Skeletal muscle satellite cell (primary cell): ENCODE measurements at regions not wholly inside any gene's neighbourhood (a gene's known extent, or its start where the extent isn't known, plus 50 kb on each side); places are given as distances from the start of the nearest gene placed in this dataset.

ENCODE experiments used
- H3K27me3 ChIP-seq: 2 replicates; pipeline ENCODE4 v1.7.0; 2013; ENCODE audit warnings: low read length; ENCODE audit not compliant: control insufficient read depth, insufficient read depth
- H3K36me3 ChIP-seq: 2 replicates; pipeline ENCODE4 v1.7.0; 2013; ENCODE audit warnings: mild to moderate bottlenecking, control low read depth, low read length; ENCODE audit not compliant: insufficient read depth
- H3K4me1 ChIP-seq: 2 replicates; pipeline ENCODE4 v1.7.0; 2013; ENCODE audit warnings: low read length; ENCODE audit not compliant: control insufficient read depth, insufficient read depth
- H3K4me2 ChIP-seq: 2 replicates; pipeline ENCODE4 v1.7.0; 2013; ENCODE audit warnings: mild to moderate bottlenecking, low read length
- H3K4me3 ChIP-seq: 2 replicates; pipeline ENCODE4 v1.7.0; 2013; ENCODE audit warnings: low read length
- H3K9ac ChIP-seq: 2 replicates; pipeline ENCODE4 v1.7.0; 2013; ENCODE audit warnings: mild to moderate bottlenecking, low read depth, low read length, moderate library complexity
- H3K9me3 ChIP-seq: replicated peaks from 2 replicates; pipeline ENCODE4 v1.7.0; 2013; ENCODE audit warnings: mild to moderate bottlenecking, control low read depth, low read length

DNA sequence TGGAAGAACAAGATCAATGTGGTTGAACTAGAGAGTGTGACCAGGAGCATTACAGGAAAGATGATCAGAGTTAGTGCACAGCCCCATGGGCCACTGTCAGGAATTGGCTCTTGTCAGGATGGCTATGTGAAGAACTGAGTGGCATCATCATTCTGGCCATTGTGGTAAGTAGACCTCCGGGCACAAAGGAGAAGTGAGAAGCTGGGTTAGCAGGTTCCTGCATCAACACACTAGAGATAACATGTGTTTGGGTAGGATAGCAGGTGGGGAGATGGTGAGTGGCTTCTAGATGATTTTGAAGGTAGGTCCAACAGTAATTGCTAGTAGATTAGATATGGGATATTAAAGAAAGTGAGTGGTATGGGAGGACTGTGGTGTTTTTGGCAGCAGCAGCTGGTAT, 408.2 kb downstream of the TSN start:
- H3K36me3 ChIP-seq: no peaks in the 10 kb centered on the region
- no peak overlapping the region for H3K4me3 ChIP-seq
- no peak overlapping the region for H3K9ac ChIP-seq
- no peak overlapping the region for H3K4me2 ChIP-seq
- no peaks in the 10 kb centered on the region for H3K9me3 ChIP-seq
- no peaks in the 10 kb centered on the region for H3K4me1 ChIP-seq
- H3K27me3 ChIP-seq: no peaks in the 10 kb centered on the region

DNA sequence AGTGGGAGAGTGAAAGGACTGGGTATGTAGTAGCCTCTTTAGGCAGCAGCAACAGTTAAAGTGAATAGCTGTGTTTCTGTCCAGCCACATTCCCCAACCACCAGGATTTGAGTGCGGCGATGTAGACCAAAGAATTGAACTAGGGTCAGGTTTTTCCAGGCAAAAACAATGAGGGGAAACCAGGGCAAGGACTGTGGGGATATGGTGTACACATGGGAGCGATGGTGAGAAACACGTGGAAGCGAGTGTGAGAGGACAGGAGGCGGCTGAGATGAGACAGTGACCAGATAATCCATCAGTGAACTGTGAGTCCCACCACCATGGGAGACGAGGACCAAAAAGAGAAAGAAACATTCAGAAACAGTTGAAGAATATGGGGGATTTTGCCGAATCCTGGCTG, 409.5 kb downstream of the TSN start:
- no peaks in the 10 kb centered on the region for H3K4me1 ChIP-seq
- no peaks in the 10 kb centered on the region for H3K36me3 ChIP-seq
- H3K9me3 ChIP-seq: no peaks in the 10 kb centered on the region
- H3K4me3 ChIP-seq: no peak overlapping the region
- no peak overlapping the region for H3K9ac ChIP-seq
- no peak overlapping the region for H3K4me2 ChIP-seq
- no peaks in the 10 kb centered on the region for H3K27me3 ChIP-seq

DNA sequence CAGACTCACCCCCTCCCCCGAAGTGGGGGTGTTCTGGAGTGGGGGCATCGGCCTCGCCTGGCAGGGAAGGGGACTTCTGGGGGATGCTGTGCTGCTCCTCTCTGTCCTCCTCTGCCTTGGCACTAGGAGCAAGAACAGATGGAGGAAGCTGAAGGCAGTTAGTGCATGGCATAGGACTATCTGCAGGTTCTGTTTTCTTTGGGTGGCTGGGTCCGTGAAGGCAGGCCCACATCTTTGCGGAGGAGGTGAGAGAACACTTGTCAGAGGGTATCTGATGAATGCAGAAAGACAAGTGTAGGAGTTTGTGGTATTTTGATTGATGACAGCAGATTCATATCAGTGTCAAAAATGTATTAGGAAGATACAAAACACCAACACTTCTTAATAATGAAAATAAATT, 411.4 kb downstream of the TSN start:
- Histone ChIP-seq H3K9me3 (no peaks in the 10 kb centered on the region), H3K9ac (no peak overlapping the region), H3K27me3 (no peaks in the 10 kb centered on the region), H3K4me1 (no peaks in the 10 kb centered on the region), H3K4me2 (no peak overlapping the region), H3K36me3 (no peaks in the 10 kb centered on the region), H3K4me3 (no peak overlapping the region)

DNA sequence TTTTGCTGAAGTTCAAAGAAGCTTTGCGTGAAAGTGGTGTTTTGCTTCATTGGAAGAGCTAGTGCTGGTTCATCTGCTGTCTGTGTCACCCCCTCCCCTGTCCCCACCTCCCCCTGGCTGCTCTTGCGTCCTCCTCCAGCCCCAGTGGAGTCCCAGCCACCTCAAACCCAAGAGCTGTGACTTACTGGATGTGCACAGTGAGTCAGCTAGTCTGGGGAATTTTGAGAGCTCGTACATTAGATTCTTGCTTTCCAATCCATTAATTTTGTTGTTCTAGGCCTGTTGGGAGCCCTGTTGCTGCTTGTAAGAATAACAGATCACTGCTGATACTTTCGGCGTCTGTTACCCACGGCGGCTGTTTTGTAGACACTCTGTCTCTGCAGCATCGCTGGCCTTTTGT, 412.1 kb downstream of the TSN start:
- Histone ChIP-seq H3K36me3 (no peaks in the 10 kb centered on the region), H3K9me3 (no peaks in the 10 kb centered on the region)

DNA sequence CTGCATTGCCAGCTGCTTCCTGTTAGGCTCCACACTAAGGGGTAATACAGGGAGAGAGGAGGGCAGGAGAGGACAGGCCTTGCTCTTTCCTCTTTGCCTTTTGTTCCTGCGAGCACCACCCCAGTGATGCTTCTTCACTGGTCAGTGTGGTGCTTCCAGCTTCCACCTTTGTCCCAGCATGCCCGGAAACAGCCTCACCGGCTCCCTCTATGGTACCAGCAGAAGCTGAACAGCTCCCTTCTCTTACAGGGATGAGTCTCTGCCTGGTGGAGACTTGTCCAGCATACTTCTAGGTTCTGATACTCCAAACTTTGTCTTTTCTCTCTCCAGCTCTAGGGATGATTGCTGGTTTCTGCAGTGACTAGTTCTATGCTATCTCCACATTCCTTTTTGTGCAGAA, 413.3 kb downstream of the TSN start:
- H3K27me3 ChIP-seq: no peaks in the 10 kb centered on the region
- H3K4me2 ChIP-seq: no peak overlapping the region
- H3K9me3 ChIP-seq: no peaks in the 10 kb centered on the region
- no peak overlapping the region for H3K4me3 ChIP-seq
- no peak overlapping the region for H3K9ac ChIP-seq
- no peaks in the 10 kb centered on the region for H3K4me1 ChIP-seq
- no peaks in the 10 kb centered on the region for H3K36me3 ChIP-seq

More for the DNA sequence above, 412.1 kb downstream of the TSN start:
- no peaks in the 10 kb centered on the region for H3K4me1 ChIP-seq
- H3K4me3 ChIP-seq: no peak overlapping the region
- no peaks in the 10 kb centered on the region for H3K27me3 ChIP-seq
- no peak overlapping the region for H3K4me2 ChIP-seq
- H3K9ac ChIP-seq: no peak overlapping the region

DNA sequence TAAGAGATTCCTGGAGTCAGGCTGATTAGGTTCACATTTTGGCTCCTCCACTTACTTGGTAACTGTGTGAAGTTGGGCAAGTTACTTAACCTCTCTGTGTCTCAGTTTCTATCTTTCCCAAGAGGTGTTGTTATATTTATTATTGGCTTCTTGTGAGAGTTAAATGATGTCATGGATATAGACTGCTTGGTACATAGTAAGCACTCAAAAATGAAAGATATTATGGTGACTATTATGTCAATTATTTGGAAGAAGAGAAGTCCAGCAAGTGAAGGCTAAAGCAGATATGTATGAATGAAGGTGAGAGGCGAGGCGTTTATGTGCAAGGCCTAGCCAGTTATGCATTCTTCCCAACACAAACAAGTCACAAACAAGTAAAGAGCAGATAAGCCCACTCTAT, 417.4 kb downstream of the TSN start:
- Histone ChIP-seq H3K36me3 (no peaks in the 10 kb centered on the region), H3K9ac (no peak overlapping the region), H3K27me3 (no peaks in the 10 kb centered on the region), H3K4me2 (no peak overlapping the region), H3K4me3 (no peak overlapping the region), H3K4me1 (no peaks in the 10 kb centered on the region), H3K9me3 (no peaks in the 10 kb centered on the region)

DNA sequence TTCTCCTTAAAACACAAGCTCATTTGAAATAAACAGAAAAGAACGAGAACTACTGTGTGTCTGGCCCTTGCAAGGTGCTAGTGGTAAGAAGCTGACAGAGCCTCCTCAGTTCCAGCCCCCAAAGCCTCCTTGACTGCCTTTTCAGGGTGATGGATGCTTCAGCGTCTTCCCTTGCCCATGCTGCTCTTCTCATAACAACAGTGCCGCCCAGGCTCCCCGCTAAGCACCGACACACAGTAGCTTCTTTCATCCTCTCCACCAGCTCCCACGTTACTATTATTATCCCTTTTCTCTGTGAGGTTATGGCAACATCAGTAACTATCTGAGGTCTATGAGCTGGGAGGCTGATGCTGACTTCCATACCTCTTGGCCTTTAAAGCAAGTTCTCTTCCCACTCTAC, 418.6 kb downstream of the TSN start:
- H3K4me2 ChIP-seq: no peak overlapping the region
- H3K9ac ChIP-seq: no peak overlapping the region
- H3K4me3 ChIP-seq: no peak overlapping the region
- no peaks in the 10 kb centered on the region for H3K36me3 ChIP-seq
- H3K27me3 ChIP-seq: no peaks in the 10 kb centered on the region
- no peaks in the 10 kb centered on the region for H3K4me1 ChIP-seq
- H3K9me3 ChIP-seq: no peaks in the 10 kb centered on the region

DNA sequence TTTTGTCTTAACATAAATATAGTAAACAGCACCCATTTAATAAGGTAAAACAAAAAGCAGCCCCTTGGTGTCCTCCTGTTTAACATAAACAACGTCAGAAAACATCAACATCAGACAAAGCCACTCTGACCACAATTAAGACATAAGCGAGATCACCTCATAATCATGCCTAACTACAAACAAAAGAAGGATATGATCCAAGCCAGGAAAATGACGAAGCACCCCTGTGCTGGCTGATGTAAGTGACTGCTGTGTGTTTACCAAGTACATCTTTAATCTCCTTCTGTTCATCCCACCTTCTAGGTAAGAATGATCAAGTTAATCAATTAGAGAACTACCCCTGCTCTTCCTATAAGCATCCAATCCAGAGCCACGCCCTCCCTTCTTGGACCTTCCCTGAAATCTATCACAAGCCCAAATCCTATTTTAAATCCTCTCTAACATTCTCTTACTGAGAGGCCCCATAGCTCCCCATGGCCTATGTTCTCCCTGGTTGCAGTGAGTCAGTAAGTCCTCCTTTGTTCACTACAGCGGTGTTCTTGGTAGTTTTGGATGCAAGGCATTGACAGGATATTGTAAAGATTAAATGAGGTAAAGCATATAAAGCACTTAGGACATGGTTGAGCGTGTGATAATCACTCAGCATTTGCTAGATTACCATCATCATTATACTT, 424.2 kb downstream of the TSN start:
- H3K9me3 ChIP-seq: no peaks in the 10 kb centered on the region
- H3K9ac ChIP-seq: no peak overlapping the region
- H3K36me3 ChIP-seq: no peaks in the 10 kb centered on the region
- H3K27me3 ChIP-seq: no peaks in the 10 kb centered on the region
- H3K4me1 ChIP-seq: no peaks in the 10 kb centered on the region
- no peak overlapping the region for H3K4me3 ChIP-seq
- no peak overlapping the region for H3K4me2 ChIP-seq

DNA sequence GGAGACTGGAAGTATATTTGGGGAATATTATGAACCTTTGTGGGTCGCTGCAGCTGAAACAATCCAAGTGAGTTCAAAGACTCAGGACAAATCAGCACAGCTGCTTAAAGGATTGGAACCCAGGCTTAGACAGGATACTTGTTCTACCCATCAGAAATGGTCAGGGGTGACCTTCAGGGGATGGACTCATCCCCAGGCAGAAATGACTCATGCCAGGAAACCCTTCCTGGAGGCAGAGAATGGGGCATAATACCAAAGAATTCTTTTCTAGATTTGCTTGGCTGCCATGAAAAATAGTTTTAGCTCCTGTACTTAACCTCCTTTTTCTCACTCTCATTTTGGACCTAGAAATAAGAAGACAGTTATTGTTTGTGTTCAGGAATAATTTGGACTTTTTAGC, 425.5 kb downstream of the TSN start:
- Histone ChIP-seq H3K4me1 (no peaks in the 10 kb centered on the region), H3K36me3 (no peaks in the 10 kb centered on the region), H3K4me2 (no peak overlapping the region), H3K27me3 (no peaks in the 10 kb centered on the region), H3K9ac (no peak overlapping the region), H3K4me3 (no peak overlapping the region), H3K9me3 (no peaks in the 10 kb centered on the region)

DNA sequence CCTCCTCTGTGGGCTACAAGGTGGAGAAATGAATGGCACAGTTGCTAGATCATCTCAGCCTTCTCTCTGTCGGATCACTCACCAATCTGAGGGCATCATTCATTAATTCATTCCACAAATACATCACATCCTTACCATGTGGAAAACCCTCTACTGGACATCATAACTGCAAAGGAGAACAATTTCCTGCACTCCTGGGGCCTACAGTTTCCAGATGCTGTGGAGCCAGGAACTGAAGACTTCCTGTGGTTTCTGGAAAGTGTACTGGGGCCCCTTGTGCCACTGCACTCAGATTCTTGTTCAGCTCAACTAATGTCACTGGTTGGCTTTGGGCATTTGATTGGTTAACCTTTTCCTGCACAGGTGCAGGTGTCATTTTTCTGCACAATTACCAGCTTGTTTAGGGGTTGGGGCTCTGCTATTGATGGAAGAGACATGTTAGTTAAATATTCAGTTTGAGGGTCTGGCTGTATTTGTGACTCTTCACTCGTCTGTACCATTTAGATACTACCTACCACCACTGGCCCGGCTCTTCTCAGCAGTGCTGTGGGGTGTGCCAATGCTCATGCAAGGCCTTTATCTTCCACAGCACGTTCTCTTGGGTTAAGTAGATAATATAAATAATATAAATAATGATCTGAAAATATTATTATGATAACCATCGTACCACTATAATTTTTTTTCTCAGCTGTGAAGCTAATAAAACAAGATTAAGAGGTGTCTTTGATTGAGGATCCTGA, 427.3 kb downstream of the TSN start:
- H3K9ac ChIP-seq: no peak overlapping the region
- H3K4me3 ChIP-seq: no peak overlapping the region
- H3K4me1 ChIP-seq: no peaks in the 10 kb centered on the region

DNA sequence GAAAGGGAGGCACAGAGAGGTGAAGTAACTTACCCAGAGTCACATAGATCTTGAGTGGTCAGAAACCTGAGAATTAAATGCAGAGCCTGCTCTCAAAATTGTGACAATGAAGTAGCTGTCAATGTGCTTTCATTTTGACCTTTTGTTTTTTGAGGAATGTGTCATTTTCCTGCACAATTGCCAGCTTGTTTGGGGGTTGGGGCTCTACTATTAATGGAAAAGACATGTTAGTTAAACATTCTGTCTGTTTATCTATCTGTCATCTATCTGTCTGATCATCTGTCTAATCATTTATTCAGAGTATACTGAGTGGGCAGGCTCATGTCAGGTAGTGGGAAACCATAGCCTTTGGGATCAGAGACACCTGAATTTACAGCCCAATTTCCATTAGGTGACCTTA, 428.4 kb downstream of the TSN start:
- Histone ChIP-seq H3K9me3 (no peaks in the 10 kb centered on the region), H3K27me3 (no peaks in the 10 kb centered on the region), H3K9ac (no peak overlapping the region), H3K36me3 (no peaks in the 10 kb centered on the region), H3K4me1 (no peaks in the 10 kb centered on the region), H3K4me3 (no peak overlapping the region), H3K4me2 (no peak overlapping the region)

More for the DNA sequence above, 427.3 kb downstream of the TSN start:
- Histone ChIP-seq H3K36me3 (no peaks in the 10 kb centered on the region), H3K9me3 (no peaks in the 10 kb centered on the region), H3K4me2 (no peak overlapping the region), H3K27me3 (no peaks in the 10 kb centered on the region)

DNA sequence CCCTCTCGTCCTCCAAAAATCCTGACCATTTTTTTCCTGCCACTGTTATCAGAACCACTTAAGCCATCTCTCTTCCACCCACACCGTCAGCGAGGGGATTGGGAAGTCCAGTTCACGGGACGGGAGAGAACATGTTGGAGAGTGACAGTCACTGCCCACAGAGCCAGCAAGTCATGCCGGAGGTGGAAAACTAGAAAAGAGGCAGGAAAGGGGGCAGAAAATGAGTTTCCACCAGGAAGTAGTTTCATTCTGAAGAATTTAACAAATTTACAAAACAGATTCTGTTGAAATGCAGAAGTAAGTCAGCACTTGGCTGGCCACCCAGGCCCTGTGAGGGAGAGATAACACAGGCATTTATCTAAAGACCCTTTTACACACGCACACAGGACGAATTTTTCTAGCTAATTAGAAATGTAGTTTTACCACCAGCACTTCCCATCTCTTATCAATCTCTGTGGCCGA, 431.3 kb downstream of the TSN start:
- Histone ChIP-seq H3K36me3 (no peaks in the 10 kb centered on the region), H3K9me3 (no peaks in the 10 kb centered on the region), H3K4me2 (no peak overlapping the region), H3K27me3 (no peaks in the 10 kb centered on the region), H3K4me3 (no peak overlapping the region), H3K9ac (no peak overlapping the region), H3K4me1 (no peaks in the 10 kb centered on the region)
